ENCODE measurements at regions not wholly inside any gene's neighbourhood (a gene's known extent, or its start where the extent isn't known, plus 50 kb on each side); places are given as distances from the start of the nearest gene placed in this dataset.
"Not testable (repeated sequence)": the region's sequence is repeated elsewhere in the genome, so short reads cannot be mapped to it uniquely, and the experiment has no call there.

- intact Hi-C loops (cut with DNase I; ENCODE audit: low total_unique reads) = no loop called here
- peaks cover 86 to 97% (median 88%) of the 10 kb centered on the region in 3 donors for H3K27me3 ChIP-seq
- no peak overlapping the region for H3K4me3 ChIP-seq
Observed at GRCh38 chr6:28789553-28790083, 134.2 kb downstream of the TRIM27 start.

GRCh38 chr6:28791002-28791383 lies 132.8 kb downstream of the TRIM27 start:
- TF ChIP-seq CTCF (IDR thresholded peaks at IDR 0.05 in 4 of 5, conservative IDR thresholded peaks at IDR 0.05 in 1 of 5) (no peak), POLR2A (IDR thresholded peaks at IDR 0.05) (no peak)
- no peaks in the 10 kb centered on the region for H3K9me3 ChIP-seq
- no peak overlapping the region for H3K4me3 ChIP-seq
- no peak for ATAC-seq
- no peak for DNase-seq
- in situ Hi-C loops (cut with MboI; ENCODE audit: low sequenced_read_pairs in 4 of 4) = no loop called here
- no peaks in the 10 kb centered on the region for H3K36me3 ChIP-seq
- H3K27ac ChIP-seq = no peak overlapping the region
- H3K4me1 ChIP-seq = no peaks in the 10 kb centered on the region
- peaks cover 80 to 97% (median 83%) of the 10 kb centered on the region in 3 donors for H3K27me3 ChIP-seq
- intact Hi-C loops (cut with DNase I; ENCODE audit: low total_unique reads) = no loop called here

More at GRCh38 chr6:28789553-28790083, 134.2 kb downstream of the TRIM27 start:
- DNase-seq (no peak), ATAC-seq (no peak)
- no peaks in the 10 kb centered on the region for H3K9me3 ChIP-seq
- no peaks in the 10 kb centered on the region for H3K4me1 ChIP-seq
- in situ Hi-C loops (cut with MboI; ENCODE audit: low sequenced_read_pairs in 4 of 4) = no loop called here
- no peak for TF ChIP-seq POLR2A (IDR thresholded peaks at IDR 0.05)
- TF ChIP-seq CTCF (IDR thresholded peaks at IDR 0.05 in 4 of 5, conservative IDR thresholded peaks at IDR 0.05 in 1 of 5) = no peak
- H3K27ac ChIP-seq = no peak overlapping the region
- H3K36me3 ChIP-seq = no peaks in the 10 kb centered on the region

GRCh38 chr6:28794175-28795002 lies 129.4 kb downstream of the TRIM27 start:
- in situ Hi-C loops (cut with MboI; ENCODE audit: low sequenced_read_pairs in 4 of 4) (no loop called here), intact Hi-C loops (cut with DNase I; ENCODE audit: low total_unique reads) (no loop called here)
- Histone ChIP-seq H3K9me3 (no peaks in the 10 kb centered on the region), H3K4me3 (no peak overlapping the region), H3K36me3 (no peaks in the 10 kb centered on the region), H3K27ac (no peak overlapping the region), H3K4me1 (no peaks in the 10 kb centered on the region), H3K27me3 (peaks cover 51 to 80% (median 52%) of the 10 kb centered on the region in 3 donors)
- TF ChIP-seq CTCF (IDR thresholded peaks at IDR 0.05 in 4 of 5, conservative IDR thresholded peaks at IDR 0.05 in 1 of 5) (no peak), POLR2A (IDR thresholded peaks at IDR 0.05) (no peak)
- ATAC-seq = no peak
- DNase-seq = no peak

GRCh38 chr6:28800647-28801046 lies 123.1 kb downstream of the TRIM27 start:
- H3K9me3 ChIP-seq; H3K4me3 ChIP-seq; H3K27ac ChIP-seq; ATAC-seq; H3K4me1 ChIP-seq; DNase-seq; H3K36me3 ChIP-seq; intact Hi-C loops (cut with DNase I; ENCODE audit: low total_unique reads); in situ Hi-C loops (cut with MboI; ENCODE audit: low sequenced_read_pairs in 4 of 4): not testable (repeated sequence)
- H3K27me3 ChIP-seq = peaks cover 15 to 46% (median 25%) of the 10 kb centered on the region in 3 donors

GRCh38 chr6:28802417-28803336 lies 121.1 kb downstream of the TRIM27 start:
- no peak overlapping the region for H3K27ac ChIP-seq
- no peak for ATAC-seq
- in situ Hi-C loops (cut with MboI; ENCODE audit: low sequenced_read_pairs in 4 of 4) (no loop called here), intact Hi-C loops (cut with DNase I; ENCODE audit: low total_unique reads) (no loop called here)
- peaks cover 11 to 36% (median 24%) of the 10 kb centered on the region in 3 donors for H3K27me3 ChIP-seq
- TF ChIP-seq POLR2A (IDR thresholded peaks at IDR 0.05) (no peak), CTCF (IDR thresholded peaks at IDR 0.05 in 4 of 5, conservative IDR thresholded peaks at IDR 0.05 in 1 of 5) (no peak)
- no peaks in the 10 kb centered on the region for H3K4me1 ChIP-seq
- H3K4me3 ChIP-seq = no peak overlapping the region
- no peak for DNase-seq
- H3K9me3 ChIP-seq = peaks cover 0 to 5% (median 0%) of the 10 kb centered on the region in 3 donors
- no peaks in the 10 kb centered on the region for H3K36me3 ChIP-seq
